ENCODE measurements at regions not wholly inside any gene's neighbourhood (a gene's known extent, or its start where the extent isn't known, plus 50 kb on each side); places are given as distances from the start of the nearest gene placed in this dataset.

DNA sequence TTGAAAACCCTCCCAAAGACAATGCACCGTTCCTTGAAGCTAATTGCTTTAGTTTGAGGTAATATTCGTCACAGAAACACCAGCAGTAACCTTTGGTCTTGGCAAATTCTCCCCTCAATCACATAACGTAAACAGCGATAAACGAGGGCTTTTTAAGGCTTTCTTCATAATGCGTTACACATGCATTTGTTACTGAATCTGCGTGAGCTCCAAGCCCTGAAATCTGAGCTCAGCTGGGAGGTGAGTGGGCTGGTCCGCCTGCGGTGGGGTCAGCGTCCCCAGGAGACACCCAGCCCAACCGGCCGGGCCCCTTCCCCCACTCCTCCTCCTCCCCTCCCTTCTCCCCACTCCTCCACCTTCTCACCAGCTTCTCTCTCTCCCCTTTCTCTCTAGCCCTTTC lies 91.1 kb downstream of the BARX1 start:
- ATAC-seq (ENCODE audit: low read depth) (no peak), DNase-seq (ENCODE audit: low spot score in 2 of 2) (no peak)
- H3K9me3 Mint-ChIP-seq, result peaks cover 3% of the 10 kb centered on the region
- no peaks in the 10 kb centered on the region for H3K36me3 Mint-ChIP-seq
- no peak overlapping the region for H3K4me3 Mint-ChIP-seq
- no peak overlapping the region for H3K27ac Mint-ChIP-seq
- no peaks in the 10 kb centered on the region for H3K4me1 Mint-ChIP-seq
- peaks cover 21% of the 10 kb centered on the region for H3K27me3 Mint-ChIP-seq

DNA sequence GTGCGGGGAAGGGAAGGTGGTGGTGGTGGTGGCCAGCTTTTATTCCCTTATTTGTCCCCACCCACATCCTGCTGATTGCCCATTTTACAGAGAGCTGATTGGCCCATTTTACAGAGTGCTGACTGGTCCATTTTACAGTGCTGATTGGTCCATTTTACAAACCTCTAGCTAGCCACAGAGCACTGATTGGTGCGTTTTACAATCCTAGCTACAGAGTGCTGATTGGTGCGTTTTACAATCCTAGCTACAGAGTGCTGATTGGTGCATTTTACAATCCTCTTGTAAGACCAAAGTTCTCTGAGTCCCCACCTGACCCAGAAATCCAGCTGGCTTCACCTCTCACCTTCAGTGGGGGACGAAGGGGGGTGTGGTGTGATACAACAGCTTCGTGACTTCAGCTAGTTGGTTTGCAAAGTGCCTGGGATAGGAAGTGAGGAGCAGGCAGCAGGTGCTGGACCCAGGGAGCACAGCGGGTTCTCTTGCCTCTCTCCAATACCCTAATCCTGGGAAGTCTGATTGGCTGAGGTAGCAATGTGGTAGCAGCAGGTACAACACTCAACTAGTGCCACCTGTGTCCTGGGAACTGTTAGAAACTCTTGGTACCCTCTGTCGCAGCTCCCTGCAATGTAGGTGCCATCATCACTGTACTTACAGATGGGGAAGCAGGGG lies 92.1 kb downstream of the BARX1 start:
- H3K4me1 Mint-ChIP-seq, result no peaks in the 10 kb centered on the region
- ATAC-seq (ENCODE audit: low read depth) (no peak), DNase-seq (ENCODE audit: low spot score in 2 of 2) (no peak)
- H3K36me3 Mint-ChIP-seq, result no peaks in the 10 kb centered on the region
- peaks cover 3% of the 10 kb centered on the region for H3K9me3 Mint-ChIP-seq
- H3K27ac Mint-ChIP-seq, result no peak overlapping the region
- peaks cover 24% of the 10 kb centered on the region for H3K27me3 Mint-ChIP-seq
- no peak overlapping the region for H3K4me3 Mint-ChIP-seq

DNA sequence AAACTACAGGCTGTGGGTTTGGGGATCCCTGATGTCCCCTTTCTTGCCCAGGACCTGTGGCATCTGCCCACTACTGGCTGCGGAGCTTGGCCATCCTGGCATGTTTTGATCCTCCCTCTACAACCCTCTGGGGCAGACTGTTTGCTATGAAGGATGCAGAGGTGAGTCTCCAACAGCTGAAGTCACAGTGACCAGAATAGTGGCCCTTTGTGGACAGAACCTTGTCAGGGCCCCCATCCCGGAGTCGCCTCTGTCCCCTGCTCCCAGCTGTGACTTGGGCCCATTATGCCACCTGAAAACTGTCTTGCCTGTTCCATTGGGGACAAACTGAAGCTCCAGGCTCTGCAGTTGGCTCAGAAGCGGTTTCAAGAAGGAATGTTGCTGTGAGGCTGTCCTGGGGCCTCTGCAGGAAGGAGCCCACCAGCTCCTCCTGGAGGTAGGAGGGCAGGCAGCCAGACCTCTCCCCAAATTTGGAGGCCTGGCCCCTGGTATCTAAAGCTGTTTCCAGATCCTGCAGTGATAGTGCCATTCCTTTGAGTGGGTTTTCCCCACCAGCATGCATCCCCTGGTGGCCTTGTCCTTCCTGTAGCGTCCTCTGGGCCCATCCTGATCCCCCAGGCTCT lies 93.3 kb downstream of the BARX1 start:
- Mint-ChIP-seq H3K36me3 (no peaks in the 10 kb centered on the region), H3K27ac (no peak overlapping the region), H3K4me1 (no peaks in the 10 kb centered on the region), H3K27me3 (peaks cover 27% of the 10 kb centered on the region), H3K4me3 (no peak overlapping the region), H3K9me3 (peaks cover 3% of the 10 kb centered on the region)
- ATAC-seq (ENCODE audit: low read depth) (no peak), DNase-seq (ENCODE audit: low spot score in 2 of 2) (no peak)

DNA sequence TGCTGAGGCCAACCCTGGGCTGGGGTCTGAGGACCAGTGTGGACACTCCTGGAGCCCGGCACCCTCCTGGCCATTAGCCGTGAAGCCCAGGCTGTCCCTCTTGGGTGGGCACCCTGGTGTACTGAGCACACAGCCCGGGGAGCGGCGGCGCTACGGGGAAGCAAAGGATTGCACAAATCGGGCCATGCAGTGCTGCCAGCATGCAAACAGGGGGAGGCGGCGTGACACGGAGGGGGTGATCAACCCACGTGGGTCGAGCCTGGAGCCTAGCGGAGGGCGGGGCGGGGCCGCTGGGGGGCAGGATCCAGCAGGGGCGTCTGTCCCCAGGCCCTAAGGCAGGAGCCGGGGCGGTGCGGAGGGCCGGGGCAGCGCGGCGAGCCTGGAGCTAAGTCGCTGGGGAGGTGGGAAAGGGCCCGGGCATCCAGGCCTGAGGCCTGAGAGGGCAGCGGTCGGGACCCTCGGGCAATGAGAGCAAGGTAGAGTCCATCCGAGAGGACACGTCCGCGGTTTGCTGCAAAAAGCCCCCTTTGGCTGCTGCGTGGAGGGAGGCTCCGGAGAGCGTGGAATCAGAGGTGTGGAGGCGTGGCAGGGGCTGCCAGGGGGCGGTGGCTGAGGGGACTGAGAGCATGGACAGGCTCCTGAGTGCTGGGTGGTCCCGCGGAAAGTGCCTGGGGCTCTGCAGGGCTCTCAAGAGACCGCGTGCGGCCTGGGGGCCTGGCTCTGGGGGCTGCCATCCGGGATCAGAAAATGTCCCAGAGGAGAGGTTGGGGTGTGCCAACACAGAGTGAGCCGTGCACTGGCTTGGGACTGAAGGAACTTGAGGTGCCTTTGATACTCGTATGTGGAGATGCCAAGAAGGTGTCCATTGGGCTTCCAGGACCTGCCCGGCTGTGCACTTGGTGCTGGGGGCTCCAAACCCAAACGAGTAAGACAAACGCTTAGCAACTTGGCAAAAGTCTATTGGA lies 94.2 kb downstream of the BARX1 start:
- Mint-ChIP-seq H3K27me3 (peaks cover 27% of the 10 kb centered on the region), H3K36me3 (no peaks in the 10 kb centered on the region), H3K9me3 (peaks cover 3% of the 10 kb centered on the region), H3K27ac (no peak overlapping the region), H3K4me3 (no peak overlapping the region), H3K4me1 (no peaks in the 10 kb centered on the region)
- ATAC-seq (ENCODE audit: low read depth) (no peak), DNase-seq (ENCODE audit: low spot score in 2 of 2) (no peak)

DNA sequence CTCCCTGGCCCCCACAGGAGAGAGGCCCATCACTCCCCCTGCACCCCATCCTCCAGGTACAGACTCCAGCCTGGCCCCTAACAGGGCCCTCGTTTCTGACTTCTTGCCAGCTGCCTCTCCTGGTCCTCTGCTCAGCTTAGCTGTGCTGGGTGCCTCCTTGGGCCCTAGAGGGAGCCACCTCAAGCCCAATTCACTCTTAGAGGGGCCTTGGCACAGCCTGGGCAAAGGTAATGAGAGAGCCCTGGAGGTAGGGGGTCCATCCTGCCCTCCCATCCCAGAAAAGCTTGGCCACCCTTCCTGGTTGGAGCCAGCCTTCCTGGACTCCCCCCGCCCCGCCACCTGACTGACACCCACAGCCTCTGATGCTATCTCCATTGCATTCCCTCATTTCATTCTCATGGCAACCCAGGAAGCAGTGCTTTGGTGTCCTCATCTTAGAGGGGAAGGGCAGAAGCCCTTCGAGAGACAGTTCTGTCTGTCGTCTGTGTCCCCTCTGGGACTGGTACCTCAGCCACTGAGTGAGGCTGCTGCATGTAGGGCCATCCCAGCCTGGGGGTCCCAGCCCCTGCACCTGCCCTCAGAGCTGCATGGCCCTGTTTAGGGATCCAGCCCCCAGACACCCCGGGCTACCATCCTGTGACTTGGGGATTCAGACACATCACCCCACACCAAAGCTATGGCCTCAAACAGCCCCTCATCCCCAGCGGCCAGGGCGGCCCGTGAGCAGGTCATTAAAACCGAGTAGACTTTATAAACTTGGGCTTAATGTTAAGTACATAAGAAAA lies 95.5 kb downstream of the BARX1 start:
- Mint-ChIP-seq H3K9me3 (peaks cover 7% of the 10 kb centered on the region), H3K4me1 (no peaks in the 10 kb centered on the region), H3K36me3 (no peaks in the 10 kb centered on the region), H3K27me3 (peaks cover 30% of the 10 kb centered on the region), H3K4me3 (no peak overlapping the region), H3K27ac (no peak overlapping the region)
- ATAC-seq (ENCODE audit: low read depth) (no peak), DNase-seq (ENCODE audit: low spot score in 2 of 2) (no peak)

DNA sequence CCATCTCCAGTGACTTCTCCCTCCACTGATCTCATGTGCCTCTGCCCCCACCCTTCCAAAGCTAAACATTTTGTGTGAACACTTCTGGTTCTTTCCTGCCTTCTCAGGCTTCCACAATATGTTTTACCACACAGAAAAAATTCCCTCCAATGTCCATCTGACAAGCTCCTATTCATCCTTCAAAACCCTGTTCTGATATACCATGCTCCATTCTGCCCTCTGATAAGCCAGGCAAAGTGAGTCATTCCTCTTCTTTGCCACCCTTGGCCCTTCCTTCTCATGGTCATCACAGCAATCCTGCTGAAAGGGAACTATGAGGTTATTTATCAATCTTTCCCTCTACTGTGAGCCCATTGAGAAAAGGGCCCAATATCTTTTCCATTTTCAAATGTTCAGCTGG lies 97.6 kb downstream of the BARX1 start:
- H3K36me3 Mint-ChIP-seq, result no peaks in the 10 kb centered on the region

DNA sequence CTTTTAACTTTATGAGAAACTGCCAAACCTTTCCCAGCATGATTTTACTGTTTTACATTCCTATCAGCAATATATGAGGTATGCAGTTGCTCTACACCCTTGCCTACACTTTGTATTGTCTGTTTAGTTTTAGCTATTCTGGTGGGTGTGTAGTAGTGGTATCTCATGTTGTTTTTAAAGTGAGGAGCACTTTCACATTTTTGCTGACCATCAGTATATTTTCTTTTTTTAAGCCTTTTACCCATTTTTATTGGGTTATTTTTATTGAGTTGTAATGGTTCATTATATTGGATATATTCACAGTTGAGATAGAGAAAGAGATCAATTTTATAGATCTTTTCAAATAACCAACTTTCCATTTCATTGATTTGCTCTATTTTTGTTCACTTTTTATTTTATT lies 102.4 kb downstream of the BARX1 start:
- Mint-ChIP-seq H3K27ac (no peak overlapping the region), H3K36me3 (no peaks in the 10 kb centered on the region), H3K4me1 (no peaks in the 10 kb centered on the region), H3K9me3 (peaks cover 9% of the 10 kb centered on the region), H3K4me3 (no peak overlapping the region), H3K27me3 (peaks cover 22% of the 10 kb centered on the region)
- ATAC-seq (ENCODE audit: low read depth), result no peak
- DNase-seq (ENCODE audit: low spot score in 2 of 2), result no peak

More for the DNA sequence above, 97.6 kb downstream of the BARX1 start:
- Mint-ChIP-seq H3K27me3 (peaks cover 29% of the 10 kb centered on the region), H3K9me3 (peaks cover 9% of the 10 kb centered on the region), H3K4me1 (no peaks in the 10 kb centered on the region), H3K4me3 (no peak overlapping the region), H3K27ac (no peak overlapping the region)
- ATAC-seq (ENCODE audit: low read depth) (no peak), DNase-seq (ENCODE audit: low spot score in 2 of 2) (no peak)

DNA sequence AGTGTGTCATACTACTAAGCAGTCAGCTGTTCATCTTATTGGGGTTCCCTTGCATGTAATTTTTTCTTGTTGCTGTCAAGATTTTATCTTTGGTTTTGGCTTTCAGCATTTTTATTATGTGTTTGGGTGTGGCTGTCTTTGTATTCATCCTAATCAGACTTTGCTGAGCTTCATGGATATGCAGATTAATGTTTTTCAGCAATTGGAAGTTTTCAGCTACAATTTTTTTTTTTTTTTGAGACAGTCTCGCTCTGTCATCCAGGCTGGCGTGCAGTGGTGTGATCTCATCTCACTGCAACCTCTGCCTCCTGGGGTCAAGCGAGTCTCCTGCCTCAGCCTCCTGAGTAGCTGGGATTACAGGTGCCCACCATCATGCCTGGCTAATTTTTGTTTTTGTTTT lies 108.8 kb downstream of the BARX1 start:
- ATAC-seq (ENCODE audit: low read depth) (no peak), DNase-seq (ENCODE audit: low spot score in 2 of 2) (no peak)
- H3K4me1 Mint-ChIP-seq, result no peaks in the 10 kb centered on the region
- H3K36me3 Mint-ChIP-seq, result no peaks in the 10 kb centered on the region
- H3K27ac Mint-ChIP-seq, result no peak overlapping the region
- H3K9me3 Mint-ChIP-seq, result peaks cover 3% of the 10 kb centered on the region
- peaks cover 12% of the 10 kb centered on the region for H3K27me3 Mint-ChIP-seq
- no peak overlapping the region for H3K4me3 Mint-ChIP-seq

DNA sequence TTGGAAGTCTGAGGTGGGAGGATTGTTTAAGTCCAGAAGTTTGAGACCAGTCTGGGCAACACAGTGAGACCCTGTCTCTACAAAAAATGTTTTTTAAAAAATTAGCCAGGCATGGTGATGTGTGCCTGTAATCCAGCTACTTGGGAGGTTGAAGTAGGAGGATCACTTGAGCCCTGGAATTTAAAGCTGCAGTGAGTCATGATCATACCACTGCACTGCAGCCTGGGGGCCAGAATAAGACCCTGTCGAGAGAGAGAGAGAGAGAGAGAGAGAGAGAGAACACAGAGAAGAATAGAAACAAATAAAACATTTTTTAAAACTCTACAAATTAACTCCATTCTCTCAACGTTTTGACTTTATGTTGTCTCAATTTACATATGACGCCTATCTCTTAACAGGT lies 111.8 kb downstream of the BARX1 start:
- Mint-ChIP-seq H3K27me3 (peaks cover 7% of the 10 kb centered on the region), H3K4me1 (no peaks in the 10 kb centered on the region), H3K4me3 (no peak overlapping the region), H3K9me3 (peaks cover 3% of the 10 kb centered on the region), H3K36me3 (no peaks in the 10 kb centered on the region), H3K27ac (no peak overlapping the region)
- DNase-seq (ENCODE audit: low spot score in 2 of 2) (no peak), ATAC-seq (ENCODE audit: low read depth) (no peak)

DNA sequence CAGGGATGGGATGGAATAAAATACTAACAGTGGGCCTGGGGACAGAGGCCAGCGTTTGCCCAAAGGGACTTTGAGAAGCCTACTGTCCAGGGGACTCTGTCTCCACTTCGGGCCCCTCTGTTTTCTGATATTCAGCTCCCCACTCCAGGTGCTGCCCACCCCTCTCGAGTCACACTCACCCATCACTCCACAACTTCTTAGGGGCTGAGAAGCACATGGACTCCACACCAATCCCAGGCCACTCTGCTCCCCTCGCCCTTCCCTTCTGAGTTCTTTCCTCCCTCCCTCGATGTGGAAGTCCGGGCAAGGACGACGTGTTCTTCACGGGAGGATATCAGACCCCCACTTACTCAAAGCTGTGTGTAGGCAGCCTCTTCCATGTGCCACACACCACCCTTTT lies 124.5 kb downstream of the BARX1 start:
- peaks cover 1% of the 10 kb centered on the region for H3K36me3 Mint-ChIP-seq
- ATAC-seq (ENCODE audit: low read depth) (no peak), DNase-seq (ENCODE audit: low spot score in 2 of 2) (no peak)
- H3K27me3 Mint-ChIP-seq, result peaks cover 19% of the 10 kb centered on the region
- no peak overlapping the region for H3K4me3 Mint-ChIP-seq
- H3K9me3 Mint-ChIP-seq, result peaks cover 6% of the 10 kb centered on the region
- no peak overlapping the region for H3K27ac Mint-ChIP-seq
- peaks cover 11% of the 10 kb centered on the region for H3K4me1 Mint-ChIP-seq

DNA sequence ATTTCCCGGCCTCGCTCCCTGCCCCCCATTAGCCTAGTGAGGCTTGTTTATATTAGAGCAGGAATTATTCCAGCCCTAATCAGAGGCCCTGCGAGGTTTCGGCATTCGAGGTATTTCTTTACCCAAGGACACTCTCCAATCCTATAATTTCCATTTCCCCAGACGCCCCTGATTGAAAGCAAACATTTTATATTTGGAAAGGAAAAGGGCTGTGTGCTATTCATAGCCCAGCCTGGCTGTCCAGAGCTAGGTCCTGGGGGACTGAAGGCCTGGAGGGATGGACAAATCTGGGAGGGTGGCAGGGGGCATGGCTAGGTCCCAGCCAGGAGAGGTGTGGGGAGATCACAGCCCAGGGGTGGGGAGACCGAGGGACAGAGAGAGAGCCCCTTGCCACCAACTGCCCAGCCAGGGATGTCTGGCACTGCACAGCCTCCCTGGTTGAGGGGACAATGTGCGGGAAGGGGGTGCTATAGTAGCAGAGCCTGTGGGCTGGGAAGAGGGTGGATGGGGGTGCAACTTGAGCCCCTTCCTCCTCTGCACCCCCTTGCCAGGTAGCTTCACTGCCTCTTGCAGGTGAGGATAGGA lies 125.1 kb downstream of the BARX1 start:
- no peak overlapping the region for H3K4me3 Mint-ChIP-seq
- no peak overlapping the region for H3K27ac Mint-ChIP-seq
- ATAC-seq (ENCODE audit: low read depth) (no peak), DNase-seq (ENCODE audit: low spot score in 2 of 2) (no peak)
- peaks cover 7% of the 10 kb centered on the region for H3K9me3 Mint-ChIP-seq
- peaks cover 22% of the 10 kb centered on the region for H3K27me3 Mint-ChIP-seq
- H3K36me3 Mint-ChIP-seq, result peaks cover 1% of the 10 kb centered on the region
- H3K4me1 Mint-ChIP-seq, result peaks cover 11% of the 10 kb centered on the region

DNA sequence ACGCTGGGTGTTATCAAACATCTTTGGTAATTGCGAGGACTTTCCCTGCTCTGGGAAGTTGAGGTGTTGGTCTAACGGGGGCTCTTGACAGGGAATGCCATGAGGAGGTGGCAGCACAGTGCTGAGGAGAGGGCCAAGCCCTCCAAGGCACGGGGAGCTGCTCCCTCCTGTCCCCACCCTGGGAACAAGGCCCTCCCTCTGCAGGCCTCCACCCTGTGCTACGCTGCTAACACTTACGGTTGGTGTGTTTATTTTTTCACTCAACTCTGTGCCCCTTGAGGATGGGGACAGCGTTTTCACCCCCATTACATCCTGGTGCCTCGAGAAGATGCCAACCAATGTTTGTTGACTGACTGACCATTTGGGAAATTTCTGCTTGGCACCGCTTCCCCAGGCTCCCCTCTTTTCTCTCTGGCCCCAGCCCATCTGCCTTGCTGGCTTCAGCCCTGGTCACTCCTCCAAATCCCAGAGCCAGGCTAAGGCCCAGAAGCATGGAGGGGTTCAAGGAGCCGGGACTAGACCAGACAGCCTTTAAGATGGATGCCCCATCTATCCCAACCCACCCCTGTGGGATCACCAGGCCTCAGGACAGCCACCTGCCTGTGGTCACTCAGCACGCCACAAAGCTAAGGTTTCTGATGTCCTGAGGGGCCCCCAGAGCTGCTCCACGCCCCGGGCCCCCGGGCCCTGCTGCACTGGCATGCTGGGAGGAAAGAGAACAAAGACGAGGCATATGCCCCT lies 125.7 kb downstream of the BARX1 start:
- peaks cover 1% of the 10 kb centered on the region for H3K36me3 Mint-ChIP-seq
- peaks cover 11% of the 10 kb centered on the region for H3K4me1 Mint-ChIP-seq
- DNase-seq (ENCODE audit: low spot score in 2 of 2) (no peak), ATAC-seq (ENCODE audit: low read depth) (no peak)
- H3K27me3 Mint-ChIP-seq, result peaks cover 24% of the 10 kb centered on the region
- H3K4me3 Mint-ChIP-seq, result no peak overlapping the region
- peaks cover 8% of the 10 kb centered on the region for H3K9me3 Mint-ChIP-seq
- H3K27ac Mint-ChIP-seq, result no peak overlapping the region

Measured in memory B cell (primary cell).